ENCODE measurements at regions not wholly inside any gene's neighbourhood (a gene's known extent, or its start where the extent isn't known, plus 50 kb on each side); places are given as distances from the start of the nearest gene placed in this dataset.

DNA sequence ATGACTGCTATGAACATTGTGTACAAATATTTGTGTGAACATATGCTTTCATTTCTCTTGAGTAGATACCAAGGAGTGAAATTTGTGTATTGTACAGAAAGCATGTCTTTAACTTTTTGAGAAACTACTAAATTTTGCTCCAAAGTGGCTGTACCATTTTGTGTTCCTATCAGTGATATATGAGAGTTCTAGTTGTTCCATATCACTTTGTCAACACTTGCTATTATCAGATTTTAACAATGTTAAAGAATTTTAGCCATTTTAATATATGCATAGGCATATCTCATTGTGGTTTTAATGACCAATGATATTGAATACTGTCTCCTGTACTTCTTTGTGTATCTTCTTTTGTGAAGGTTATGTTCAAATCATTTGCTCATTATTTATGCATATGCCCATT, 142.9 kb upstream of the NR3C1 start:
- no peak for DNase-seq (ENCODE audit: low read depth, low spot score)
- in situ Hi-C loops (cut with HindIII; ENCODE audit: low pct_unique_long_range_greater_than_20kb, low sequenced_read_pairs) (no loop called here), intact Hi-C loops (cut with micrococcal nuclease; ENCODE audit: unreplicated experiment) (no loop called here)
- H3K27me3 ChIP-seq (ENCODE audit: control insufficient read depth, insufficient read depth, low read length): no peaks in the 10 kb centered on the region
- no peak overlapping the region for H3K27ac ChIP-seq (ENCODE audit: low read length)
- no peaks in the 10 kb centered on the region for H3K36me3 ChIP-seq (ENCODE audit: control insufficient read depth, insufficient read depth, low read length)
- TF ChIP-seq, protein P1, sequence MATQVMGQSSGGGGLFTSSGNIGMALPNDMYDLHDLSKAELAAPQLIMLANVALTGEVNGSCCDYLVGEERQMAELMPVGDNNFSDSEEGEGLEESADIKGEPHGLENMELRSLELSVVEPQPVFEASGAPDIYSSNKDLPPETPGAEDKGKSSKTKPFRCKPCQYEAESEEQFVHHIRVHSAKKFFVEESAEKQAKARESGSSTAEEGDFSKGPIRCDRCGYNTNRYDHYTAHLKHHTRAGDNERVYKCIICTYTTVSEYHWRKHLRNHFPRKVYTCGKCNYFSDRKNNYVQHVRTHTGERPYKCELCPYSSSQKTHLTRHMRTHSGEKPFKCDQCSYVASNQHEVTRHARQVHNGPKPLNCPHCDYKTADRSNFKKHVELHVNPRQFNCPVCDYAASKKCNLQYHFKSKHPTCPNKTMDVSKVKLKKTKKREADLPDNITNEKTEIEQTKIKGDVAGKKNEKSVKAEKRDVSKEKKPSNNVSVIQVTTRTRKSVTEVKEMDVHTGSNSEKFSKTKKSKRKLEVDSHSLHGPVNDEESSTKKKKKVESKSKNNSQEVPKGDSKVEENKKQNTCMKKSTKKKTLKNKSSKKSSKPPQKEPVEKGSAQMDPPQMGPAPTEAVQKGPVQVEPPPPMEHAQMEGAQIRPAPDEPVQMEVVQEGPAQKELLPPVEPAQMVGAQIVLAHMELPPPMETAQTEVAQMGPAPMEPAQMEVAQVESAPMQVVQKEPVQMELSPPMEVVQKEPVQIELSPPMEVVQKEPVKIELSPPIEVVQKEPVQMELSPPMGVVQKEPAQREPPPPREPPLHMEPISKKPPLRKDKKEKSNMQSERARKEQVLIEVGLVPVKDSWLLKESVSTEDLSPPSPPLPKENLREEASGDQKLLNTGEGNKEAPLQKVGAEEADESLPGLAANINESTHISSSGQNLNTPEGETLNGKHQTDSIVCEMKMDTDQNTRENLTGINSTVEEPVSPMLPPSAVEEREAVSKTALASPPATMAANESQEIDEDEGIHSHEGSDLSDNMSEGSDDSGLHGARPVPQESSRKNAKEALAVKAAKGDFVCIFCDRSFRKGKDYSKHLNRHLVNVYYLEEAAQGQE (IDR thresholded peaks at IDR 0.05; ENCODE audit: insufficient read depth in 1 of 2, low read depth in 2 of 2, low read length in 1 of 2): no peak
- TF ChIP-seq TCF7L2 (IDR thresholded peaks at IDR 0.05; ENCODE audit: low read depth, low read length) (no peak), SIN3A (IDR thresholded peaks at IDR 0.05; ENCODE audit: borderline replicate concordance, insufficient read depth, low read depth, low read length) (no peak), POLR2AphosphoS5 (IDR thresholded peaks at IDR 0.05; ENCODE audit: low read depth, low read length) (no peak)
- TF ChIP-seq, protein P2, sequence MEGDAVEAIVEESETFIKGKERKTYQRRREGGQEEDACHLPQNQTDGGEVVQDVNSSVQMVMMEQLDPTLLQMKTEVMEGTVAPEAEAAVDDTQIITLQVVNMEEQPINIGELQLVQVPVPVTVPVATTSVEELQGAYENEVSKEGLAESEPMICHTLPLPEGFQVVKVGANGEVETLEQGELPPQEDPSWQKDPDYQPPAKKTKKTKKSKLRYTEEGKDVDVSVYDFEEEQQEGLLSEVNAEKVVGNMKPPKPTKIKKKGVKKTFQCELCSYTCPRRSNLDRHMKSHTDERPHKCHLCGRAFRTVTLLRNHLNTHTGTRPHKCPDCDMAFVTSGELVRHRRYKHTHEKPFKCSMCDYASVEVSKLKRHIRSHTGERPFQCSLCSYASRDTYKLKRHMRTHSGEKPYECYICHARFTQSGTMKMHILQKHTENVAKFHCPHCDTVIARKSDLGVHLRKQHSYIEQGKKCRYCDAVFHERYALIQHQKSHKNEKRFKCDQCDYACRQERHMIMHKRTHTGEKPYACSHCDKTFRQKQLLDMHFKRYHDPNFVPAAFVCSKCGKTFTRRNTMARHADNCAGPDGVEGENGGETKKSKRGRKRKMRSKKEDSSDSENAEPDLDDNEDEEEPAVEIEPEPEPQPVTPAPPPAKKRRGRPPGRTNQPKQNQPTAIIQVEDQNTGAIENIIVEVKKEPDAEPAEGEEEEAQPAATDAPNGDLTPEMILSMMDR (IDR thresholded peaks at IDR 0.05): no peak
- POLR2A ChIA-PET: no interaction called here
- no peaks in the 10 kb centered on the region for H3K9me3 ChIP-seq (ENCODE audit: control insufficient read depth, insufficient read depth, low read depth, low read length)
- ATAC-seq: no peak
- H3K4me1 ChIP-seq (ENCODE audit: control insufficient read depth, insufficient read depth, low read length): no peaks in the 10 kb centered on the region
- no TSS peak for BruUV-seq (replicated peaks)
- CTCF ChIA-PET: no interaction called here
- H3K4me3 ChIP-seq (ENCODE audit: low read depth in 2 of 2, low read length in 2 of 2): no peak overlapping the region

DNA sequence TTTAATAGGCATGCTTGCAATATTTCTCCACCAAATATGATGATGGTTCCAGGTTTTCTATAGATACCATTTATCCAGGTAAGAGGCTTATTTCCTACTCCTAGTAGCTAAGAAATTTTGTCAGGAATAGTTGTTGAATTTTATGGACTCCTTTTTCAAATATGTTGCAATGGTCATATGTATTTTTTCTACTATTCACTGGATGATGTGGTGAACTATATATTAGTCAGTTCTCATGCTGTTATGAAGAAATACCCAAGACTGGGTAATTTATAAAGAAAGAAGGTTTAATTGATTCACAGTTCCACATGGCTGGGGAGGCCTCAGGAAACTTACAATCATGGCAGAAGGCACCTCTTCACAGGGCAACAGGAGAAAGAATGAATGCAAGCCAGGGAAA, 141.1 kb upstream of the NR3C1 start:
- Histone ChIP-seq H3K4me3 (ENCODE audit: low read depth in 2 of 2, low read length in 2 of 2) (no peak overlapping the region), H3K27me3 (ENCODE audit: control insufficient read depth, insufficient read depth, low read length) (no peaks in the 10 kb centered on the region), H3K4me1 (ENCODE audit: control insufficient read depth, insufficient read depth, low read length) (no peaks in the 10 kb centered on the region), H3K27ac (ENCODE audit: low read length) (no peak overlapping the region), H3K36me3 (ENCODE audit: control insufficient read depth, insufficient read depth, low read length) (no peaks in the 10 kb centered on the region), H3K9me3 (ENCODE audit: control insufficient read depth, insufficient read depth, low read depth, low read length) (0 out of 2 replicates have a peak, but pooled peaks cover under 1% of the 10 kb centered on the region)
- DNase-seq (ENCODE audit: low read depth, low spot score) (no peak), ATAC-seq (no peak)
- in situ Hi-C loops (cut with HindIII; ENCODE audit: low pct_unique_long_range_greater_than_20kb, low sequenced_read_pairs): no loop called here
- intact Hi-C loops (cut with micrococcal nuclease; ENCODE audit: unreplicated experiment): no loop called here
- BruUV-seq (replicated peaks): no TSS peak
- ChIA-PET CTCF (no interaction called here), POLR2A (no interaction called here)
- TF ChIP-seq TCF7L2 (IDR thresholded peaks at IDR 0.05; ENCODE audit: low read depth, low read length): no peak
- TF ChIP-seq SIN3A (IDR thresholded peaks at IDR 0.05; ENCODE audit: borderline replicate concordance, insufficient read depth, low read depth, low read length): no peak
- TF ChIP-seq POLR2AphosphoS5 (IDR thresholded peaks at IDR 0.05; ENCODE audit: low read depth, low read length): no peak
- TF ChIP-seq, protein P1 (IDR thresholded peaks at IDR 0.05; ENCODE audit: insufficient read depth in 1 of 2, low read depth in 2 of 2, low read length in 1 of 2): no peak
- TF ChIP-seq, protein P2 (IDR thresholded peaks at IDR 0.05): no peak
